ENCODE measurements at regions not wholly inside any gene's neighbourhood (a gene's known extent, or its start where the extent isn't known, plus 50 kb on each side); places are given as distances from the start of the nearest gene placed in this dataset.

- Histone ChIP-seq H3K27me3 (no peaks in the 10 kb centered on the region), H3K36me3 (no peaks in the 10 kb centered on the region), H3K27ac (no peak overlapping the region), H3K9me3 (no peaks in the 10 kb centered on the region), H3K4me1 (ENCODE audit: control insufficient read depth in 1 of 2, insufficient read depth in 1 of 2, low read depth in 1 of 2, low read length in 1 of 2) (no peaks in the 10 kb centered on the region), H3K4me3 (ENCODE audit: low read depth in 1 of 2, low read length in 1 of 2) (no peak overlapping the region)
- TF ChIP-seq, protein P1, sequence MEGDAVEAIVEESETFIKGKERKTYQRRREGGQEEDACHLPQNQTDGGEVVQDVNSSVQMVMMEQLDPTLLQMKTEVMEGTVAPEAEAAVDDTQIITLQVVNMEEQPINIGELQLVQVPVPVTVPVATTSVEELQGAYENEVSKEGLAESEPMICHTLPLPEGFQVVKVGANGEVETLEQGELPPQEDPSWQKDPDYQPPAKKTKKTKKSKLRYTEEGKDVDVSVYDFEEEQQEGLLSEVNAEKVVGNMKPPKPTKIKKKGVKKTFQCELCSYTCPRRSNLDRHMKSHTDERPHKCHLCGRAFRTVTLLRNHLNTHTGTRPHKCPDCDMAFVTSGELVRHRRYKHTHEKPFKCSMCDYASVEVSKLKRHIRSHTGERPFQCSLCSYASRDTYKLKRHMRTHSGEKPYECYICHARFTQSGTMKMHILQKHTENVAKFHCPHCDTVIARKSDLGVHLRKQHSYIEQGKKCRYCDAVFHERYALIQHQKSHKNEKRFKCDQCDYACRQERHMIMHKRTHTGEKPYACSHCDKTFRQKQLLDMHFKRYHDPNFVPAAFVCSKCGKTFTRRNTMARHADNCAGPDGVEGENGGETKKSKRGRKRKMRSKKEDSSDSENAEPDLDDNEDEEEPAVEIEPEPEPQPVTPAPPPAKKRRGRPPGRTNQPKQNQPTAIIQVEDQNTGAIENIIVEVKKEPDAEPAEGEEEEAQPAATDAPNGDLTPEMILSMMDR (IDR thresholded peaks at IDR 0.05) = no peak
These were observed 139.2 kb upstream of the AADAT start for GRCh38 chr4:170229006-170229405.

GRCh38 chr4:170227928-170228327 is 138.2 kb upstream of the AADAT start:
- H3K4me1 ChIP-seq (ENCODE audit: control insufficient read depth in 1 of 2, insufficient read depth in 1 of 2, low read depth in 1 of 2, low read length in 1 of 2) = no peaks in the 10 kb centered on the region
- H3K36me3 ChIP-seq = no peaks in the 10 kb centered on the region
- H3K4me3 ChIP-seq (ENCODE audit: low read depth in 1 of 2, low read length in 1 of 2) = no peak overlapping the region
- no peaks in the 10 kb centered on the region for H3K27me3 ChIP-seq
- no peaks in the 10 kb centered on the region for H3K9me3 ChIP-seq
- TF ChIP-seq, protein P1 (IDR thresholded peaks at IDR 0.05) = no peak
- no peak overlapping the region for H3K27ac ChIP-seq

DNA sequence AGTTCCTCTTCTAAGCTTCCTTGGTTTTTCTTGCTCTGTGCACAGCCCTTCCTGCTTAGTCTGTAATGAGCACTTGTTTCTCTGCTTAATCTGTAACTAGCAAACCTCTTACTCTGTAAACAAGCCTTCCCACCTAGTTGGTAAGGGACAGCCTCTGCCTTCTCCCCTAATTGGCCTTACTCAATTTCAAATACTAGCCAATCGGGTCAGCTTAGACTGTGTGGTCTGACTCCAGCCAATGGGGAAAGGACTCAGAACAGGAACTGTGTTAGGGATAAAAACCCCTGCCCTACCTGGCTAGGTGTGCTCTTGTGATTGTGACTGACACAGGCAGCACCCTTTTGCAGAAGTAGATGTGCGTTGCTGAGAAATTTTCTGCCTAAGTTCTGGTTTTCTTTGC is 136.5 kb upstream of the AADAT start:
- Histone ChIP-seq H3K4me1 (ENCODE audit: control insufficient read depth in 1 of 2, insufficient read depth in 1 of 2, low read depth in 1 of 2, low read length in 1 of 2) (no peaks in the 10 kb centered on the region), H3K9me3 (no peaks in the 10 kb centered on the region), H3K36me3 (no peaks in the 10 kb centered on the region), H3K27ac (no peak overlapping the region), H3K4me3 (ENCODE audit: low read depth in 1 of 2, low read length in 1 of 2) (no peak overlapping the region), H3K27me3 (no peaks in the 10 kb centered on the region)
- TF ChIP-seq, protein P1 (IDR thresholded peaks at IDR 0.05) = no peak

DNA sequence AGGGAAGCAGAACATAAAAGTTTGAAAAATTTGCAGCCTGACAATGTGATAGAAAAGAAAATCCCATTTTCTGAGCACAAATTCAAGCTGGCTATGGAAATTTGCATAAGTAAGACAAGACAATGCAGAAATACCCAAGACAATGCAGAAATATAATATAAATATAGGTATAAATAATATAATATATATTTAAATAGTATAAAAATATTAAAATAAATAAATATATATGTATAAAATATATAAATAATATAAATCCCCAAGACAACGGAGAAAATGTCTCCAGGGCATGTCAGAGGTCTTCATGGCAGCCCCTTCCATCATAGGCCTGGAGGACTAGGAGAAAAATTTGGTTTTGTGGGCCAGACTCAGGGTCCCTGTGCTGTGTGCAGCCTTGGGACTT is 125.0 kb upstream of the AADAT start:
- Histone ChIP-seq H3K27ac (no peak overlapping the region), H3K36me3 (no peaks in the 10 kb centered on the region), H3K4me3 (ENCODE audit: low read depth in 1 of 2, low read length in 1 of 2) (no peak overlapping the region), H3K4me1 (ENCODE audit: control insufficient read depth in 1 of 2, insufficient read depth in 1 of 2, low read depth in 1 of 2, low read length in 1 of 2) (no peaks in the 10 kb centered on the region), H3K27me3 (no peaks in the 10 kb centered on the region), H3K9me3 (no peaks in the 10 kb centered on the region)
- TF ChIP-seq, protein P1 (IDR thresholded peaks at IDR 0.05) = no peak

DNA sequence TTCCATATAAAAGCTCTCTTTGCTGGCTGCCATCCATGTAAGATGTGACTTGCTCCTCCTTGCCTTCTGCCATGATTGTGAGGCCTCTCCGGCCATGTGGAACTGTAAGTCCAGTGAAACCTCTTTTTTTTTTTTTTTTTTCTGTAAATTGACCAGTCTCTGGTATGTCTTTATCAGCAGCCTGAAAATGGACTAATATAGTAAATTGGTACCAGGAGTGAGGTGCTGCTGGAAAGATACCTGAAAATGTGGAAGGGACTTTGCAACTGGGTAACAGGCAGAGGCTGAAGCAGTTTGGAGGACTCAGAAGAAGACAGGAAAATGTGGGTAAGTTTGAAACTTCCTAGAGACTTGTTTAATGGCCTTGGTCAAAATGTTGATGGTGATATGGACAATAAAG is 124.3 kb upstream of the AADAT start:
- TF ChIP-seq, protein P1 (IDR thresholded peaks at IDR 0.05) = no peak
- Histone ChIP-seq H3K9me3 (no peaks in the 10 kb centered on the region), H3K4me1 (ENCODE audit: control insufficient read depth in 1 of 2, insufficient read depth in 1 of 2, low read depth in 1 of 2, low read length in 1 of 2) (no peaks in the 10 kb centered on the region), H3K36me3 (no peaks in the 10 kb centered on the region), H3K27me3 (no peaks in the 10 kb centered on the region), H3K27ac (no peak overlapping the region), H3K4me3 (ENCODE audit: low read depth in 1 of 2, low read length in 1 of 2) (no peak overlapping the region)

- Histone ChIP-seq H3K36me3 (no peaks in the 10 kb centered on the region), H3K27ac (no peak overlapping the region), H3K4me1 (ENCODE audit: control insufficient read depth in 1 of 2, insufficient read depth in 1 of 2, low read depth in 1 of 2, low read length in 1 of 2) (no peaks in the 10 kb centered on the region), H3K27me3 (no peaks in the 10 kb centered on the region), H3K9me3 (peaks cover 7% of the 10 kb centered on the region), H3K4me3 (ENCODE audit: low read depth in 1 of 2, low read length in 1 of 2) (no peak overlapping the region)
- TF ChIP-seq, protein P1 (IDR thresholded peaks at IDR 0.05) = no peak
These were observed 113.0 kb upstream of the AADAT start for GRCh38 chr4:170202721-170203120.
